IMR-90 (cell line): ENCODE measurements at regions not wholly inside any gene's neighbourhood (a gene's known extent, or its start where the extent isn't known, plus 50 kb on each side); places are given as distances from the start of the nearest gene placed in this dataset.

Source experiments
- ATAC-seq: fragments of 200-7000 bp; cut with Tn5 transposase; 2 replicates; pipeline ENCODE4 v1.9.1; 2020; ENCODE audit warnings: low read depth, mild to moderate bottlenecking, moderate library complexity
- BruUV-seq: library from RNA; stranded (reverse); fragments of 400-500 nt; replicated peaks from 2 replicates; lab custom pipeline; 2021; lab: Mats Ljungman, UMichigan
- CTCF ChIA-PET: fragments of 300-600 bp; formaldehyde crosslinking; extraction: SDS; loops from one replicate; lab custom pipeline; 2021; ENCODE audit warnings: antibody characterized with exemption; lab: Yijun Ruan, JAX
- POLR2A ChIA-PET: fragments of 300-600 bp; sonication (Branson Sonifier 250); formaldehyde crosslinking; loops from one replicate; lab custom pipeline; 2022; ENCODE audit warnings: antibody characterized with exemption; ENCODE audit not compliant: unreplicated experiment; lab: Charles Lee
- DNase-seq: peaks from one replicate; pipeline ENCODE4 v3.0.0; 2013
- H2AFZ ChIP-seq: replicated peaks from 2 replicates; pipeline ENCODE3; 2013; ENCODE audit warnings: low read length, mild to moderate bottlenecking; ENCODE audit not compliant: poor library complexity
- H2AK5ac ChIP-seq: 2 replicates; pipeline ENCODE4 v1.6.1; 2013; ENCODE audit warnings: low read depth, low read length, inconsistent platforms
- H2AK9ac ChIP-seq: replicated peaks from 2 replicates; pipeline ENCODE3; 2013; ENCODE audit warnings: mild to moderate bottlenecking, low read depth, low read length, moderate library complexity; ENCODE audit not compliant: poor library complexity
- H2BK120ac ChIP-seq: 2 replicates; pipeline ENCODE4 v1.6.1; 2013; ENCODE audit warnings: low read depth, low read length, inconsistent platforms
- H2BK15ac ChIP-seq: 3 replicates; pipeline ENCODE4 v1.6.1; 2013; ENCODE audit warnings: low read depth, low read length, inconsistent platforms
- H2BK20ac ChIP-seq: 2 replicates; pipeline ENCODE4 v1.6.1; 2013; ENCODE audit warnings: low read depth, mild to moderate bottlenecking, inconsistent platforms, low read length, moderate library complexity
- H2BK5ac ChIP-seq: 2 replicates; pipeline ENCODE4 v1.6.1; 2013; ENCODE audit warnings: mild to moderate bottlenecking, low read depth, low read length, inconsistent platforms; ENCODE audit not compliant: poor library complexity, severe bottlenecking
- H3K14ac ChIP-seq: replicated peaks from 2 replicates; pipeline ENCODE4 v1.6.1; 2013; ENCODE audit warnings: low read depth, low read length, inconsistent platforms
- H3K18ac ChIP-seq: 2 replicates; pipeline ENCODE4 v1.6.1; 2013; ENCODE audit warnings: low read depth, low read length, control low read depth
- H3K23ac ChIP-seq: 2 replicates; pipeline ENCODE4 v1.6.1; 2013; ENCODE audit warnings: low read depth, low read length, inconsistent platforms
- H3K27ac ChIP-seq: 2 replicates; pipeline ENCODE4 v1.5.1; 2013; ENCODE audit warnings: mild to moderate bottlenecking, control low read depth, low read length; ENCODE audit not compliant: insufficient read depth
- H3K27me3 ChIP-seq: 2 replicates; pipeline ENCODE4 v1.6.1; 2013; ENCODE audit warnings: low read length; ENCODE audit not compliant: control insufficient read depth, insufficient read depth
- H3K36me3 ChIP-seq: 2 replicates; pipeline ENCODE4 v1.6.1; 2013; ENCODE audit warnings: low read length, mixed read lengths; ENCODE audit not compliant: control insufficient read depth, insufficient read depth
- H3K4ac ChIP-seq: 2 replicates; pipeline ENCODE4 v1.6.1; 2013; ENCODE audit warnings: low read depth, low read length, inconsistent platforms
- H3K4me1 ChIP-seq: 2 replicates; pipeline ENCODE4 v1.6.1; 2013; ENCODE audit warnings: low read length, mixed read lengths; ENCODE audit not compliant: control insufficient read depth, insufficient read depth
- H3K4me2 ChIP-seq: 2 replicates; pipeline ENCODE4 v1.6.1; 2013; ENCODE audit warnings: low read depth, mild to moderate bottlenecking, control low read depth, low read length, moderate library complexity
- H3K4me3 ChIP-seq: 2 replicates; pipeline ENCODE4 v1.5.1; 2013; ENCODE audit warnings: low read depth, mild to moderate bottlenecking, control low read depth, low read length, moderate library complexity; ENCODE audit not compliant: insufficient read depth
- H3K56ac ChIP-seq: 2 replicates; pipeline ENCODE4 v1.6.1; 2013; ENCODE audit warnings: low read length, inconsistent platforms; ENCODE audit not compliant: insufficient read depth; ENCODE audit errors: extremely low read depth
- H3K79me1 ChIP-seq, 2 experiments: 2 replicates each; pipeline ENCODE4 v1.6.1; 2013; ENCODE audit warnings: low read length in 2 of 2, inconsistent platforms in 1 of 2, low read depth in 1 of 2
- H3K9ac ChIP-seq: 2 replicates; pipeline ENCODE4 v1.6.1; 2013; ENCODE audit warnings: low read depth, low read length, control low read depth
- H3K9me1 ChIP-seq: 2 replicates; pipeline ENCODE4 v1.6.1; 2013; ENCODE audit warnings: low read length, inconsistent platforms; ENCODE audit not compliant: insufficient read depth
- H3K9me3 ChIP-seq: 2 replicates; pipeline ENCODE4 v1.6.1; 2013; ENCODE audit warnings: low read length; ENCODE audit not compliant: control insufficient read depth, insufficient read depth
- H4K20me1 ChIP-seq: 2 replicates; pipeline ENCODE4 v1.6.1; 2013; ENCODE audit warnings: low read length, inconsistent platforms; ENCODE audit not compliant: insufficient read depth
- H4K5ac ChIP-seq: 2 replicates; pipeline ENCODE4 v1.6.1; 2013; ENCODE audit warnings: mild to moderate bottlenecking, low read depth, low read length, control low read depth
- H4K8ac ChIP-seq, 2 experiments: 2 replicates each; pipeline ENCODE4 v1.6.1; 2013; ENCODE audit warnings: low read depth in 2 of 2, low read length in 2 of 2, control low read depth in 1 of 2, inconsistent platforms in 1 of 2
- H4K91ac ChIP-seq: 2 replicates; pipeline ENCODE4 v1.6.1; 2013; ENCODE audit warnings: low read depth, low read length, inconsistent platforms; ENCODE audit not compliant: insufficient read depth
- CEBPB ChIP-seq: IDR thresholded peaks from 2 replicates; pipeline ENCODE4 v1.6.1; 2012; ENCODE audit warnings: low read depth, low read length, improper control_type of control experiment
- FOS ChIP-seq: fragments of 150-350 bp; IDR thresholded peaks from 2 replicates; pipeline ENCODE4 v1.6.1; 2016; ENCODE audit warnings: low read depth, low read length
- MAFK ChIP-seq: IDR thresholded peaks from 2 replicates; pipeline ENCODE4 v1.6.1; 2012; ENCODE audit warnings: low read depth, low read length, improper control_type of control experiment
- POLR2A ChIP-seq: IDR thresholded peaks from 2 replicates; pipeline ENCODE4 v1.6.1; 2012; ENCODE audit warnings: mild to moderate bottlenecking, low read depth, low read length
- RAD21 ChIP-seq: IDR thresholded peaks from 2 replicates; pipeline ENCODE4 v1.6.1; 2012; ENCODE audit warnings: low read length, improper control_type of control experiment
- RCOR1 ChIP-seq: IDR thresholded peaks from 2 replicates; pipeline ENCODE4 v1.6.1; 2012; ENCODE audit warnings: mild to moderate bottlenecking, low read length, improper control_type of control experiment; ENCODE audit not compliant: insufficient replicate concordance
- SMC3 ChIP-seq: fragments of 150-350 bp; IDR thresholded peaks from 2 replicates; pipeline ENCODE4 v1.6.1; 2016; ENCODE audit warnings: low read depth, mild to moderate bottlenecking, antibody characterized with exemption, low read length, moderate library complexity
- USF2 ChIP-seq: fragments of 150-350 bp; IDR thresholded peaks from 2 replicates; pipeline ENCODE4 v1.6.1; 2017; ENCODE audit warnings: mild to moderate bottlenecking, antibody characterized with exemption, low read length, low read depth
- WGBS, 2 experiments: methylation state at CpG; one replicate each; pipeline versions ENCODE4 v1.1.5 to v1.1.7; 2013; ENCODE audit warnings: missing lambda C conversion rate in 2 of 2; ENCODE audit not compliant: insufficient read length in 1 of 2; ENCODE audit errors: extremely low coverage in 2 of 2; 5-methylcytosine and 5-hydroxymethylcytosine counted together
- dilution Hi-C: fragments of 300-500 bp; cut with HindIII; formaldehyde crosslinking; loops from one replicate; pipeline ENCODE4 v1.14.3; 2018; ENCODE audit warnings: low sequenced_read_pairs; ENCODE audit not compliant: unreplicated experiment
- in situ Hi-C: fragments of 300-500 bp; cut with MboI; formaldehyde crosslinking; loops from 3 replicates; pipeline ENCODE4 v1.14.3; 2019; ENCODE audit warnings: low sequenced_read_pairs, inconsistent platforms, mixed read lengths
- intact Hi-C: fragments of 100-400 bp; cut with micrococcal nuclease; formaldehyde crosslinking; loops from 2 replicates; pipeline ENCODE4 v1.10.0; 2022

DNA sequence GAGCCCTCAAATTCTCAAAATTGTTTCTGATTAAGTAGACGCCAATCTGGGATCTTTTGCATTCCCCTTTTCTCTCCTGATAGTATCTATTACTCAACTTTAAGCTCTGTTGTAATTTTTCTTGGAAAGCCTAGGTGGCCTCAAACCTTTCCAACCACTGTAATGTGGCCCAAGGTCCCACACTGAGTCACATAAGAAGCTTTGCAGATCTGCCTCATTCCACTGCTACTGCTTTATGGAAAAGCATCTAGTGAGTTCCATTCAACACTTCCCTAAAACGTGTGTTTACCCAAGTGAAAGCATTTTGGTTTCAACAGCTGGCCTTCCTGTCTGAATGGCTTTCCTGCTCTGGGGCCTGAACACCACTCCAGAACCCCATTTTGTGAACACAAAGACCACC is 493.6 kb upstream of the SPHKAP start:
- no peak overlapping the region for H3K4me3 ChIP-seq
- no peak overlapping the region for H2BK5ac ChIP-seq
- no peak overlapping the region for H3K9ac ChIP-seq
- H4K5ac ChIP-seq, result no peak overlapping the region
- no peaks in the 10 kb centered on the region for H3K9me1 ChIP-seq
- H4K20me1 ChIP-seq, result no peaks in the 10 kb centered on the region
- POLR2A ChIA-PET, result no interaction called here
- TF ChIP-seq MAFK, result no peak
- no peak for TF ChIP-seq RAD21
- TF ChIP-seq USF2, result no peak
- TF ChIP-seq FOS, result no peak
- no peak for TF ChIP-seq POLR2A
- no peak for TF ChIP-seq SMC3
- no peak for TF ChIP-seq CEBPB
- TF ChIP-seq RCOR1, result no peak
- in situ Hi-C loops (loop anchor here (25.0 kb wide), 1 partner anchor 912 kb away; no protein-coding TSS in a partner anchor), dilution Hi-C loops (no loop called here), intact Hi-C loops (no loop called here)
- H3K23ac ChIP-seq, result no peak overlapping the region
- no peak overlapping the region for H3K56ac ChIP-seq
- H3K4ac ChIP-seq, result no peak overlapping the region
- H2BK20ac ChIP-seq, result no peak overlapping the region
- H3K4me2 ChIP-seq, result no peak overlapping the region
- H3K79me1 ChIP-seq, result no peaks in the 10 kb centered on the region
- CTCF ChIA-PET, result no interaction called here
- BruUV-seq, result no TSS peak
- H2BK15ac ChIP-seq, result no peak overlapping the region
- no peak overlapping the region for H2BK120ac ChIP-seq
- H2AK9ac ChIP-seq, result no peak overlapping the region
- H3K14ac ChIP-seq, result no peak overlapping the region
- no peak overlapping the region for H2AK5ac ChIP-seq
- DNase-seq (peak; percentile 45), ATAC-seq (no peak)
- no peaks in the 10 kb centered on the region for H3K9me3 ChIP-seq
- WGBS, 2 experiments, result 0% methylated on average over 1 of the region's 2 CpGs; no CpG with 5 or more reads in 1 of the 2 experiments
- no peak overlapping the region for H2AFZ ChIP-seq
- no peak overlapping the region for H3K18ac ChIP-seq
- no peaks in the 10 kb centered on the region; the same call in 1 of the 2 replicates for H3K4me1 ChIP-seq
- H4K91ac ChIP-seq, result no peak overlapping the region
- H4K8ac ChIP-seq, result no peak overlapping the region
- no peaks in the 10 kb centered on the region for H3K36me3 ChIP-seq
- H3K27me3 ChIP-seq, result no peaks in the 10 kb centered on the region
- H3K27ac ChIP-seq, result no peak overlapping the region
